ENCODE measurements at regions not wholly inside any gene's neighbourhood (a gene's known extent, or its start where the extent isn't known, plus 50 kb on each side); places are given as distances from the start of the nearest gene placed in this dataset.

GRCh38 chr10:131723297-131724168, 177.3 kb upstream of the PPP2R2D start:
- Mint-ChIP-seq H3K36me3 (ENCODE audit: low read depth) (no peaks in the 10 kb centered on the region), H3K27ac (no peak overlapping the region), H3K4me3 (no peak overlapping the region), H3K4me1 (no peaks in the 10 kb centered on the region), H3K9me3 (no peaks in the 10 kb centered on the region), H3K27me3 (no peaks in the 10 kb centered on the region)
- CTCF ChIA-PET = interaction anchor here (0.9 kb wide), 1 partner anchor 43 kb away, joined by 3 read pairs; no protein-coding TSS in a partner anchor
- POLR2A ChIA-PET = no interaction called here
- no peak for DNase-seq

- CTCF ChIA-PET = no interaction called here
- no peaks in the 10 kb centered on the region for H3K9me3 Mint-ChIP-seq
- H3K4me1 Mint-ChIP-seq = no peaks in the 10 kb centered on the region
- POLR2A ChIA-PET = no interaction called here
- no peak for DNase-seq
- no peak overlapping the region for H3K4me3 Mint-ChIP-seq
- H3K27me3 Mint-ChIP-seq = no peaks in the 10 kb centered on the region
- no peak overlapping the region for H3K27ac Mint-ChIP-seq
- H3K36me3 Mint-ChIP-seq (ENCODE audit: low read depth) = no peaks in the 10 kb centered on the region
These were observed 176.7 kb upstream of the PPP2R2D start for GRCh38 chr10:131724169-131724545.

GRCh38 chr10:131724891-131725580, 175.8 kb upstream of the PPP2R2D start:
- DNase-seq = no peak
- Mint-ChIP-seq H3K4me1 (no peaks in the 10 kb centered on the region), H3K9me3 (no peaks in the 10 kb centered on the region), H3K27ac (no peak overlapping the region), H3K36me3 (ENCODE audit: low read depth) (no peaks in the 10 kb centered on the region), H3K27me3 (no peaks in the 10 kb centered on the region), H3K4me3 (no peak overlapping the region)
- ChIA-PET CTCF (no interaction called here), POLR2A (no interaction called here)

GRCh38 chr10:131725581-131726069, 175.2 kb upstream of the PPP2R2D start:
- Mint-ChIP-seq H3K27me3 (no peaks in the 10 kb centered on the region), H3K4me1 (no peaks in the 10 kb centered on the region), H3K9me3 (no peaks in the 10 kb centered on the region), H3K4me3 (no peak overlapping the region), H3K27ac (no peak overlapping the region), H3K36me3 (ENCODE audit: low read depth) (no peaks in the 10 kb centered on the region)
- POLR2A ChIA-PET = no interaction called here
- CTCF ChIA-PET = no interaction called here
- DNase-seq = no peak

GRCh38 chr10:131726076-131726880, 174.5 kb upstream of the PPP2R2D start:
- DNase-seq = no peak
- Mint-ChIP-seq H3K9me3 (no peaks in the 10 kb centered on the region), H3K4me1 (no peaks in the 10 kb centered on the region), H3K4me3 (no peak overlapping the region), H3K27me3 (no peaks in the 10 kb centered on the region), H3K27ac (no peak overlapping the region), H3K36me3 (ENCODE audit: low read depth) (no peaks in the 10 kb centered on the region)
- ChIA-PET CTCF (no interaction called here), POLR2A (no interaction called here)

- Mint-ChIP-seq H3K4me3 (no peak overlapping the region), H3K4me1 (no peaks in the 10 kb centered on the region), H3K27me3 (no peaks in the 10 kb centered on the region), H3K9me3 (no peaks in the 10 kb centered on the region), H3K36me3 (ENCODE audit: low read depth) (no peaks in the 10 kb centered on the region), H3K27ac (no peak overlapping the region)
- no peak for DNase-seq
- POLR2A ChIA-PET = no interaction called here
- CTCF ChIA-PET = no interaction called here
These were observed 173.8 kb upstream of the PPP2R2D start for GRCh38 chr10:131726967-131727366.

GRCh38 chr10:131727560-131727959, 173.2 kb upstream of the PPP2R2D start:
- ChIA-PET POLR2A (no interaction called here), CTCF (no interaction called here)
- no peaks in the 10 kb centered on the region for H3K9me3 Mint-ChIP-seq
- H3K4me3 Mint-ChIP-seq = no peak overlapping the region
- no peak overlapping the region for H3K27ac Mint-ChIP-seq
- no peaks in the 10 kb centered on the region for H3K36me3 Mint-ChIP-seq (ENCODE audit: low read depth)
- H3K4me1 Mint-ChIP-seq = no peaks in the 10 kb centered on the region
- DNase-seq = no peak
- no peaks in the 10 kb centered on the region for H3K27me3 Mint-ChIP-seq

- H3K36me3 Mint-ChIP-seq (ENCODE audit: low read depth) = no peaks in the 10 kb centered on the region
- H3K9me3 Mint-ChIP-seq = no peaks in the 10 kb centered on the region
- H3K4me1 Mint-ChIP-seq = no peaks in the 10 kb centered on the region
- POLR2A ChIA-PET = no interaction called here
- H3K27ac Mint-ChIP-seq = no peak overlapping the region
- H3K27me3 Mint-ChIP-seq = no peaks in the 10 kb centered on the region
- no peak for DNase-seq
- CTCF ChIA-PET = no interaction called here
- H3K4me3 Mint-ChIP-seq = no peak overlapping the region
These were observed 172.3 kb upstream of the PPP2R2D start for GRCh38 chr10:131728286-131729228.

GRCh38 chr10:131729361-131729760, 171.4 kb upstream of the PPP2R2D start:
- no peak overlapping the region for H3K4me3 Mint-ChIP-seq
- POLR2A ChIA-PET = no interaction called here
- no peaks in the 10 kb centered on the region for H3K36me3 Mint-ChIP-seq (ENCODE audit: low read depth)
- CTCF ChIA-PET = no interaction called here
- no peaks in the 10 kb centered on the region for H3K27me3 Mint-ChIP-seq
- H3K9me3 Mint-ChIP-seq = no peaks in the 10 kb centered on the region
- no peaks in the 10 kb centered on the region for H3K4me1 Mint-ChIP-seq
- no peak for DNase-seq
- H3K27ac Mint-ChIP-seq = no peak overlapping the region

GRCh38 chr10:131729938-131730660, 170.7 kb upstream of the PPP2R2D start:
- ChIA-PET POLR2A (no interaction called here), CTCF (no interaction called here)
- Mint-ChIP-seq H3K4me3 (no peak overlapping the region), H3K9me3 (no peaks in the 10 kb centered on the region), H3K27ac (no peak overlapping the region), H3K4me1 (no peaks in the 10 kb centered on the region), H3K36me3 (ENCODE audit: low read depth) (no peaks in the 10 kb centered on the region), H3K27me3 (no peaks in the 10 kb centered on the region)
- no peak for DNase-seq

GRCh38 chr10:131730771-131731497, 169.9 kb upstream of the PPP2R2D start:
- DNase-seq = no peak
- no peak overlapping the region for H3K27ac Mint-ChIP-seq
- no peaks in the 10 kb centered on the region for H3K9me3 Mint-ChIP-seq
- H3K27me3 Mint-ChIP-seq = no peaks in the 10 kb centered on the region
- CTCF ChIA-PET = interaction anchor here (1.0 kb wide), 1 partner anchor 10 kb away, joined by 3 read pairs; no protein-coding TSS in a partner anchor
- POLR2A ChIA-PET = no interaction called here
- no peaks in the 10 kb centered on the region for H3K36me3 Mint-ChIP-seq (ENCODE audit: low read depth)
- H3K4me1 Mint-ChIP-seq = no peaks in the 10 kb centered on the region
- H3K4me3 Mint-ChIP-seq = no peak overlapping the region
